Daoy (cell line): ENCODE measurements at regions not wholly inside any gene's neighbourhood (a gene's known extent, or its start where the extent isn't known, plus 50 kb on each side); places are given as distances from the start of the nearest gene placed in this dataset.

Source experiments
- DNase-seq: peaks from one replicate; pipeline ENCODE4 v3.0.0-alpha.2; 2015; ENCODE audit warnings: low read depth

DNA sequence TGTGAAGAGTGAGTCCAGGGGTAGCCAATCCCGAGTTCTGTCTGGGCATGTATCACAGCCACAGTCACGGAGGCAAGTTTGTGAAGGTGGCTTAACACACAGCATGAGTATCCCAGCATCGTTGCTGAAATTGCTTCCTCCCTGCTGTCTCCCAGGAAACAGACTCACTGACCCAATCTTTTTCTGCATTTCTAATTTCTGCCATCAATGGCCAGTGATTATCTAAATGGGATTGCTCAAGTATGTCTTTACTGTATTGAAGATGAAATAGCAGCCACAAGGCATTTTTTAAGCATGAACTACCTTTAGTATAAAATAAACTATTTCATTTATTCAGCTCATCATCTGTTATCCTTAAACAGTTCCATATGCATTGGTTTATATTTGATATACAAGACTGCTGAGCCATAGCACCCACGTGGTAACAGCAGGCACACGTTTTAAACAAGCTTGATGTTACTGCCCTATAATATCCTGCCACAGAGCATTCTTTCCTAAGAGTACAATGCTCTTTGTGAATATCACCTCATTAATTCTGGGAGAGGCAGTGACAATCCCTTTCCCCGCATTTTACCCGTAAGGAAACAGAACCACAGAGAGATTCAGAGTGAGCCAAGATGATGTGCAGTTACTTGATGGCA, 276.6 kb upstream of the THBS1 start:
- DNase-seq: no peak

DNA sequence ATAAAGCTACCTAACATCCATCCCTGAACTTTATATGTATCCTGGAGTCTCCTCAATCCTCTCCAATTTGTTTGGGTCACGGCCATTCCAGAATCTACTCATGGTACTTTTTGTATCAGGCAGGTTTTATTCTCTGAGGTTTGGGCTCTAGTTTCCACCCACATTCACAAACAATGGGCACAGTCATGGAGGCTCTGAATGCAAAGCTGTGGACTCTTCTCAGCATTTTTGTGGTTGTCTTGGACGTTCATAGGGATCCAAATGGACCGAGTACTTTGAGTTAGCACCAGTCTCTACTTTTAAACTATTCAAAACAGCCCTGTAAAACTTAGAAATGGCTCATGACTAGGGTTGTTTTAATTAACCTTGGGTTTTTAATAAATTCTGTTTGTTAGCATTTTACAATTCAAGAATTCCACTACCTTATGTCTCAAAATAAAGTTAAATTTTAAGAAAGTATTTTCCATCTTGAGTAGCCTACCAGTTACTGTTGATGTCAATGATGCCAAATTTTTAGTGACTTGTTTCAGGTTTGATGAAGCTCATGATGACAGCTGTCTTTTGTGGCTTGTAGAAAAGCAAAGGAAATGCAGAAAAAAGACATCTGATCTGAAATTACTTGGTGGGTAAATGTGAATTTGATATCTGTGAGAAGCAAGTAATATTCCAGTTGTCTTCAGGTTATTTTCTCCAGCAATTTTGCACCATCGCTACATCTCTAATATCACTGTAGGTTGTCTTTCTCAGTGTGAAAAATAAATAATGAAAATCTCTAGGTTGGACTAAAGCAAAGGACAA, 275.7 kb upstream of the THBS1 start:
- no peak for DNase-seq

DNA sequence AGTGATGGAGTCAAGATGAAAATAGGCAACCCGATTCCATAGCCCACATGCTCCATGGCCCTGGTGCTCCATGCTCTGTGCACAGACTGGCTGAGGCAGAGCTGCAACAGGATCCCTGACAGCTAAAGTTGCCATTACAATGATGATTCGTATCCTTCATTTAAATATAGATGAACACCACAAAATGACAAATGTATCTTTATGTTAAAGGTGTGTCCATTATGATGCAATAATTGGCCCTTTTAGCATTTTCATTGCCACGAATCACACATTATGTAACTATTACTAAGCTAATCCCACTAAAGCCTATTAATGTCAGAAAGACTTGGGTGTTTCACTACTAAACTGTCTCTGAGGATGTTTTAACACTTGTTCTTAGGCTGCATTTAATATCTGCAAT, 270.2 kb upstream of the THBS1 start:
- no peak for DNase-seq

DNA sequence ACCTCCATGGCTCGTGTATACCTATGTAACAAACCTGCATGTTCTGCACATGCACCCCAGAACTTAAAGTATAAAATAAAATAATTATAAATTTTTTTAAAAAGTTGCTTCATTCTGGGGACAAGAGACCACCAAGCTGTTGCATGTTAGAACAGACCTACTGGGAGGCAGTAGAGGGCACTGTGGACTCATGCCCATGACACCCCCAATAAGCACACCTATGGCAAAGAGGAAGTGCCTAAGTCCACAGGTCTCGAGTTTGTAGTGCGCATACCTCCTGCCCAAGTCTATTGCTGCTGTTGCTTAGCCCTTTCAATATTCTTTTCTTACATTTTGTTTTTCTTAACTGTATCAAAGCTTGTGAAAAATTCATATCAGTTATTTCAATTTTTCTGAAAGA, 267.9 kb upstream of the THBS1 start:
- peak; percentile 41 for DNase-seq

DNA sequence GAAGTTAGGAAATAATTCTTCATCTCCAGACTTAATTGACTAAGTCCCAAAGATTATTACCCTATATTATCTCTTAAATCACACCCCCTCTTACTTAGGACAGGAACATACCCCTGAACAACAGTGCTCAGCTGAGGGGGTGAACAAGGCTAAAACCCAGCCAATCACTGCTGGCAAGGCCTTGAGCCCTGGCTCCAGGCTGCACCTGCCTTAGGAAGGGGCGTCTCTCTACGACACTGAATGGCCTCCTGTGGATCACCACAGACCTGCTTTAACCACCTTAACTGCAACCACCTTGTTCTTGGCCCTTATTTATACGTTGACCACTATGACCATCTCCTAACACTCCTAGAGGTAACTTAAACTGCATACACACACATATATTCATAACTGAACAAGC, 267.4 kb upstream of the THBS1 start:
- DNase-seq: no peak

DNA sequence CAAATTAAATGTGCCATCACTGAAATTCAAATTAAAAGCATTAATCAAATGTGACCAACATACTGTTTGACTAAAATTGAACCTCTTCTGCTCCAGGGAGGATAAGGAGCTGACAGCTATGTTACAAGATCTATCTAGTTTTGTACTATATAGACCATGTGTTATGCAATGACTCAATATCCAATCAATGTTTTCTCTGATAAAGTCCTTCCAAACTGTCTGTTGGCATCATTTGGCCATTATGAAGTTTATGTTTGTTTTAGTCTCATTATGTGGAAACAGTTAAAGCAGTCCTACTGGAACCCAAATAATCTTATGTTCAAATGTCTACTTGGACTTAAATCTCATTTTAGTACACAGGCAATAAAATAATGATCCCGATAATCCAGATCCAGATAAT, 267.0 kb upstream of the THBS1 start:
- no peak for DNase-seq

DNA sequence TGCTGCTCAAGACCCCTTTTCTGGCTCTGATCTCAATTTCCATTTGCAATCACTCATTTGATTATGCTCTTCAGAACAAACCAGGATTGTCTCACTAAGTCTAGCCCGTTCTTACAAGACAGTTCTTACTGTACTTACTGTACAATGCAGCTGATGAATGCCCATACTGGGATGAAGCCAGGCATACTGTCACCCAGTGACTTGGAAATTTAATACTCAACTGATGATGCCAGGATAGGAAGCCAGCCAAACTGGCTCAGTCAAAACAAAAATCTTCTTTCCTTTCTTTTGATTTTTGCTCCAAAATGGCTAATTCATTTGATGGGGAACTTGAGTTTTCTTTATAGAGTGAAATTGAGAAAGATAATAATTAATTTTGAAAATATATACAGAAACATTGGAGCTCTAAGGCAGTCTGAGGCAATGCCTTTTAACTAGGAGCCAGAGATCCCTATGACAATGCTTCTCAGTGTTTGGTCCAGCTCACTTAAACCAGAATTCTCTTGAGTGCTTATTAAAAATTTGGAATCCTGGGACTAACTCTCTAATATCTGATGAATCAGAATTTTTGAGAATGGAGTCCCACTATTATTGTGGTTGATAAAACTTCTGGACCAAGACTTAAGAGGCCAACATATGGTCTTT, 265.6 kb upstream of the THBS1 start:
- no peak for DNase-seq

DNA sequence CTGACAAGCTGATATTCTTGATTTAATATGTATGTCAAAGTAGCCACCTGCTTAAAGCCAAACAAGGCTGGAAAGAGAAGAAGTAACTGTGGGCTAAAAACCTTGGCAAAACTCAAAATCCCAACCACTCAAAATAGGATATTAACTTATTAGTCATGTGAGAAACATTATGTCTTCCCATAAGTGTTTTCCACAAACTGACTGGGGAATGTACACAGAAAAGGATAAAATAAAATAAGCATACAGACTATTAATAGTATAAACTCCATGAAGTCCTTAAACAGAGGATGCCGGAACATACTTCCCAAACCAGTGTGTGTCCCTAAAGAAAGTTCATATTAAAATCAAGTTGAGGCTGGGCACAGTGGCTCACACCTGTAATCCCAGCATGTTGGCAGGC, 263.7 kb upstream of the THBS1 start:
- DNase-seq: no peak

DNA sequence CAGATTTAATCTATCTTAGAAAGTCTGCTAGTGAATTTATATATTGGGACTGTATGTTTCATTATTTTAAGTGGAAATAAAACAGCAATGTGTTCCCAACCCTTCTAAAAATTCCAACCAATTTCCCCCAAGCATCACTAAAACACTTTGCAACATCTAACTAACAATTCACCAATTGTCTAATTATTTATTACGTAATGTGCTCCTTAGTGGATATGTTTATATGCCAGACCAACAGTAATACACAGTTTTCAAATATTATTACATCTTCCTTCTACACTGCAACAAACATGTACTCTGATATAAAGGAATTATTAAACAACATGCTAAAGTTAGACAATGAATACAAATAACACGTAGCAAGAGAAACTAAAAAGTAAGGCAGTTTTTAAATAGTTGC, 262.6 kb upstream of the THBS1 start:
- no peak for DNase-seq

DNA sequence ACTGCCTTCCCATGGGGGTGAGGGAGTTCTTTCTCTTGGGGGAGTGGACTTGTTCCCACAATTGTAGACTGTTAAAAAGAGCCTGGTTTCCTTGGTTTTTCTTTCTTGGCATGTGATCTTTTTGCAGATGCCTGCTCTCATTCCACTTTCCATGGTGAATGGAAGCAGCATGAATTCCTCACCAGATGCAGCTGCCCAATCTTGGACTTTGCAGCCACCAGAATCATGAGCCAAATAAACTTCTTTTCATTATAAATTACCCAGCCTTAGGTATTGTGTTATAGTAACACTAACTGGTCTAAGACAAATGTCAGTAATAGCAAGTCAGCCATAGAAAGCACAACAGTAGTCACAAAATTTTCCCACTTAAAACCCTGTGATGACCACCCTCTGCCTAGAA, 260.5 kb upstream of the THBS1 start:
- no peak for DNase-seq

DNA sequence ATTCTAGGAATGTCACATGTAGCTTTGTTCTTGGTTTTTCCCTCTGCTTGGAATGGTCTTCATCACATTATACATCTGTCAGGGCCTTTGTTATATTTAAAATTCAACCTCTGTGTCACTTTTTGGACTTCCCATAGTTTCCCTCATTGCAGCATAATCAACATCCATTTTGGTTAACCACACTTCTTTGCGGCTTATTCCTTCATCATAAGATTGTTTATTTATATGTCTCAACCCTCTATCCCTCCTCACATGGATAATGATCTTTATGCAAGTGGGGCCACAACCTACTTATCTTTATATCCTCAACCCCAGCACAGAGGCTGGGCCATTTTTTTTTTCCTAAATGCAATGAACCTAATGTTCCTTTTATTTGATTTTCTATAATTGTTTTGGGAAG, 260.0 kb upstream of the THBS1 start:
- no peak for DNase-seq

DNA sequence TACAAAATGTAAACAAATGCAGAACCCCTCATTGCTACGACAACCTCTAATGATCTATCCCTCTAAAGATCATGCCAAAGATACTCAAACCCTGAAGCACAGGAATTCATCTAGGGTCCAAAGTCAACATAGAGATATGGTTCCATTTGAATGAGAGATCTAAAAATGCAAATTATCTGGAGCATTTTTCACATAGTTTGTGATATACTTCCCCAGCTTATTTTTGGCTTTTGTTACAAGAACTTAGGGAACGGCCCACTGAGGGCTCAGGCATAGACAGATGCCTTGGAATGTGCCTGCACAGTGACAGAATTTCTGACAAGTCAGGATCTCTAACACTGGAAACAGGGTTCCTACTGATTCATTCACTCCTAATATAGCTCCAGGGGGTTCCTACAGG, 258.9 kb upstream of the THBS1 start:
- no peak for DNase-seq

DNA sequence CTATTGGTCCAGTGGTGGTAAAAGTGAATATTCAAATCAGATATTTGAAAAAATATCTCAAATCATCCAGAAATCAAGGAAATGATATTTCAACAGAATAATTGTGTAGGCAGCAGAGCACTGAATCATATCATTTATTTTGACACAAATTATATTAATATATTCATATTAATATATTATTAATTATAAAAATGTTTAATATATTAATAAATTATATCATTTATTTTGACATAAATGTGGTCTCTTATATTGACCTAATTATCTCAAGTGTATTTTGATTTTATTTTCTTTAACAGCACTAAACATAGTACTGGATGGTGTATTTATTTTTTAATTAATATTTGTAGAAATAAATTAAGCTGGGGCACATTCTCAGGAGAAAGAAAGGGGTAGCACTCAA, 257.7 kb upstream of the THBS1 start:
- no peak for DNase-seq

DNA sequence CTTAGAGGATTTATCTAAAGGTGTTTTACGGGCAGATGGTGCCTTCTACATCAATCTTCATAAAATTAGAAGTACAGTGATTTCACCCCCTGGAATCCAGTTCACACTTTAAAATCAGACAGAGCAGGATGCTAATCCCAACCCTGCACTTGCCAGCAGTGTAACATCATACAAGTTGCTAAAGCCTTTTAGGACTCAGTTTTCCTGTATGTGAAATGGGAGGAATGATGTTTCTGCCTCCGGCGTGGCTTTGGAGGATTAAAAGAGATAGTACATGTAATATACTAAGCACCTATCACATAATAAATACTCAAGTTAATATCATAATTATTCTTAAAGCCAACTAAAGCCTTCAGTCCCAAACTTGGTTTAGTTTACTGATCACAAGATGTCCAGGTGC, 257.2 kb upstream of the THBS1 start:
- DNase-seq: no peak

DNA sequence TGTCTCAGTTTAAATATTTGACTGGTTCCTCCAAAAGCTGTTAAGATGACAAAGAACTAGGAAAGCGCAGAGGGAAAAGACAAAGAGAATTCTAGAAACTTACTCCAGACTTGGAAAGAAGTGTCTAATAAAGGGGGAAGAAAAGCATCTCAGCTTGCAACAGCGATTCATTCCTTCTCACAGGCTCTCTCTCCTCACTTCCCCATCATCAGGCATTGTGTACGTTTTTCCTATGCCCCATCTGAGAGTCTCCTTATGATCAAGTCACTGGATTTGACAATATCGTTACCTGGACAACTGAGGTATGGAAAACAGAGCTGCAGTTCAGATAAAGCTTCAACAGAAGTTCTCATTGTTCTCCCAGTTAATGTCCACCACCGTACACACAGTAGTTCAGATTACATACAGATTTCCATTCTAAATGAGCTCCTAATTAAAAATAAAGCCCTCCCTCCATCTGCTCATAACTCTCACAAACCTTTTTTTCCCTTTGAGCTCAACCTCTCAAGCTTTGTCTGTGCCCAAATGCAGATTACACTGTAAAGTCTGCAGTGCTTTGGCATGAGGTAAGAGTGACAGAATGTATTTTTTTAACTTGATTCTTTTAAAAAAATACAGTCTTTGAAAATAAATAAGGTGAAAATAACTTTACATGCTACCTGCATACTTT, 254.4 kb upstream of the THBS1 start:
- DNase-seq: no peak

DNA sequence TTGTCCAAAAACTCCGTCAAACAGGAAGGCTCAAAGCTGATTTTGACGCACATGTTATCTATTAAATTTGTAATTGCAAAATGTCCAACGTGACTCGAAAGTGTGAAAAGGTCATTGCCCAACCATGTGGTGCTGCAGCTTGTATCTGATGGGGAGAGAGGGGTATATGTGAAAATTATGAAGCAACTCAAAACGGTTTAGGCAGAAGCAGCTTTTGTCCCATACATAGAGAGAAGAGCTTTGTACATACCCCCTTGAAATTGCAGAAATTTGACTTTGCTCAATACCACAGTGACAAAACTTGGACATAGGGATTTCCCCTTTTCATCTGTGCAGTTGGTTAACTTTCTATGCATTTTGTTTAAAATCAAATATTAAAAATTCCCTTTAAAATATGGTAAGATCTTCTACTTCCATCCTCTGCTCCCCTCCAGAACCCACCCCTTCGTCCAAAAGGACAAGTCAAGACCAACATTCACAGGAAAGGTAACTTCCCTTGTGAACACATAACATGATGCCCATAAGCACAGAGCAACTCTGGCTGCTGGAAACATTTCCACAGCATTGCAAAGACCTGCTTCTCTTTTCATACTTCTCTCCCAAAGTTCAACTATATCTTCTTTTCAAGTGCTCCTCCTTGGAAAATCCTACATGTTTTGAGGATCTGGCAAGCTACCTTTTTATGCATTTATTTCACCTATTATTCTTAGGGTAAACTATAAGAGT, 253.7 kb upstream of the THBS1 start:
- no peak for DNase-seq

DNA sequence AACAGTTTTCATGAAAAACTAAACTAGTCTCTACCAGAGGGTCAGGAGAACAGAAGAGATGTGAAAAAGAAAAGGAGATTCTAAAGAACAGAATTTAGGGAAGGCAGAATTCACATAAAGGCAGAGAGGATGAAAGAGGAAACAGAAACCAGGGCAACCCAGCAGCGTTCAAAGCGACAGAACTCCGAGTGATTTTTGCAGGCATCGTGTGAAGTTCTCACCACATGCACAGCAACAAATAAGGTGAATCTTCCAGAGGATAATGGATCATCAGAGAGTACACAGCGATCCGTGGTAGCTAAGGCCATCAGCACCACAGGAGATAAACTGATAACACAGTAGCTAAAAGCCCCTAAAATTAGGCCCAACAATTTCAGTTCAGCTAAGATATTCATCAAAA, 250.8 kb upstream of the THBS1 start:
- no peak for DNase-seq

DNA sequence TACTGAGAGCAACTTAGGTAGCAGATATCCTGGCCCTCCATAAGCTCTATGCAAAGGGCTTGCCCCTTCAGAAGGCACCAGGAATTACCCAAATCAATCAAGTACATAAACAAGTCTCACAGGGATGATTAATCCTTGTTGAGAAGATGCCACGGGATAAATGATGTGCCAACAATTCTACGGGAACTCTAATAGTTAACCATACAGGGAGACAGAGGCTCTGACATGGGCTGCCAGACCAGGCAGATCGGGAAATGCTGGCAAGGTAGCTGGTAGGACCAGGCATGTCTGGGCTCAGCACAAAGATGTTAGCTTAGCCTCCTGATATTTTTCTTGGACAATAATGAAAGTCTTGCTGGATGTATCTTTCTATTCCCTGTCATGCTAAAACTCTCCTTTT, 249.3 kb upstream of the THBS1 start:
- DNase-seq: no peak

DNA sequence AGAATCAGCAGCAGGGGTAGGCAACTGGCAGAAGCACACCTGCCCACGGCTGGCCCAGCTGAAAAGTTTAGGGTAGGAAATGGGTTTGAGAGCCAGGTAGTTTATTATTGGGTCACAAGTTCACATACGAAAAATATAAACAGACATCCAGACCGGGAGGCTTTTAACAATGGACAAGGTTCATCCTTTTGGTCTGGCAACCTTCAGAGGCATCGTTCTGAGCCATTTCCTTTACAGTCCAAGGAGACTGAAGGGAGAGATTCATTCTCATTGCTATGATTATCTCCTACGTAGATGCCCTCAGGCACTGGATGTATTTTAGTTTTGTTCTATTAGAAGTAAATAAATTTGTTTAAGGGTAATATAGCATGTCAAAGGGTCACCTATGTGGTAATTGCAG, 248.0 kb upstream of the THBS1 start:
- no peak for DNase-seq

DNA sequence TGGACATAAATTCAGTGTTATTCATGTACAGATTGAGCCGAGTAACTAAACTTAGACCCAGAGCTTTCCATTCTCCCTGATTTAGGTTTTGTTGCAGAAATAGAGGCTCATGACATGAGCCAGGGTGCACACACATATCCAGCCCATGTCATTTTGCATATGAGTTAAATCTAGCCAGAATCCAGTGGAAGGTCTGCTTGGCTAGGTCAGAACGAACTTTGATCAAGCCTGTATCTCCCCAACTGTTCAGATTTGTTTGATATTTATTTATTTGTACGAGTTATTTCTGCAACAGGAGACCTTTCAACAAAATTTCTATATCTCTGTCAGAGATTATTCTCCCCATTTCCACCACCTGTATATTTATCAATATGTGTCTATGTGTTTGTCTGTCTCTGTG, 247.5 kb upstream of the THBS1 start:
- DNase-seq: no peak

DNA sequence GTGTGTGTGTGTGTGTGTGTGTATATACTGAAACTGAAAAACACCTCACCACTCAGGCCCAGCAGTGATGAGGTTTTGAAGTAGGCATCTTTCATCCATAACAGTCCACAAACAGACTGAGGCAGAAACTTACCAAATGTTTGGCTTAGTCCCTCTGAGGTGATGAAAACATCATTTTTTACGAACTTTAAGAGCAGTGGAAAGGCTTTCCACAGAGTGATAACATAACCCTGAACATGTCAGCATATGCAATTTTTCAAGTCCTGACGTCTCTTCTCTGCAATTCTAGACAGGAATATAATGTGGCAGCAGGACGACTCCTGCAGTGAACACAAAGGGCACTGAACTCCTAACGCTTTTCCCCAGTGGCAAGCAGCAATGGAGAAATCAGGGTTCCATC, 247.0 kb upstream of the THBS1 start:
- DNase-seq: no peak

DNA sequence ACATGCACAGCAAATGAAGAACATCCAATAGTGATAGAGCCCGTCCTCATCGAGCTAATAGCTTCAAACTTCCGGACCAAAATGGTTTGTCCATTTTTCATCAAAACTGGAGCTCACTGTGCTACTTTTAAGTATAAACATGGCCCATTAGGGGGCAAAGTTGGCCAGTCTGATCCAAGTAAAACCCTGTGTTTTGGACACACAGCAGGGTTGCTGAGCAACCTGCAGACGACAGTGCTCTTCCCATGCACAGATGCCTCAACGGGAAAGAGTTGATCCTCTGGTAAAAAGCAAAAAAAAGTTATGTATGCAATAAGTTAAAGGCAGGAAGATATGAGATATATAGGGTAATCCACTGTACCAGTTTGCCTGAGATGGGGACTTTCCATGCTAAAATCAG, 244.0 kb upstream of the THBS1 start:
- no peak for DNase-seq
